ENCODE measurements at regions not wholly inside any gene's neighbourhood (a gene's known extent, or its start where the extent isn't known, plus 50 kb on each side); places are given as distances from the start of the nearest gene placed in this dataset.
A peak's percentile ranks its signal among the peaks of the same experiment; 100 is the strongest.
"Not testable (repeated sequence)": the region's sequence is repeated elsewhere in the genome, so short reads cannot be mapped to it uniquely, and the experiment has no call there.

GRCh38 chr3:22819209-22819608 lies 383.9 kb upstream of the UBE2E2 start:
- intact Hi-C loops (cut with DNase I): no loop called here
- H3K4me1 ChIP-seq: no peaks in the 10 kb centered on the region
- DNase-seq (no peak), ATAC-seq (no peak)
- H3K27ac ChIP-seq: no peak overlapping the region
- TF ChIP-seq CTCF (IDR thresholded peaks at IDR 0.05): no peak
- H3K9me3 ChIP-seq: no peaks in the 10 kb centered on the region
- H3K4me3 ChIP-seq: no peak overlapping the region
- H3K27me3 ChIP-seq (ENCODE audit: low read depth): no peaks in the 10 kb centered on the region
- H3K36me3 ChIP-seq: no peaks in the 10 kb centered on the region

- no peaks in the 10 kb centered on the region for H3K9me3 ChIP-seq
- H3K4me1 ChIP-seq: peaks cover 18% of the 10 kb centered on the region
- intact Hi-C loops (cut with DNase I): no loop called here
- H3K4me3 ChIP-seq: no peak overlapping the region
- H3K27ac ChIP-seq: no peak overlapping the region
- ATAC-seq (peak in 1 of 2 donors; percentile 67), DNase-seq (no peak)
- no peak for TF ChIP-seq CTCF (IDR thresholded peaks at IDR 0.05)
- H3K27me3 ChIP-seq (ENCODE audit: low read depth): no peaks in the 10 kb centered on the region
- no peaks in the 10 kb centered on the region for H3K36me3 ChIP-seq
These were observed 368.1 kb upstream of the UBE2E2 start for GRCh38 chr3:22835041-22835440.

- Histone ChIP-seq H3K27ac (no peak overlapping the region), H3K9me3 (no peaks in the 10 kb centered on the region), H3K27me3 (ENCODE audit: low read depth) (no peaks in the 10 kb centered on the region), H3K4me1 (peaks cover 18% of the 10 kb centered on the region), H3K36me3 (no peaks in the 10 kb centered on the region), H3K4me3 (no peak overlapping the region)
- no peak for TF ChIP-seq CTCF (IDR thresholded peaks at IDR 0.05)
- ATAC-seq (peak; percentile 97 to 98), DNase-seq (peak; percentile 73)
- intact Hi-C loops (cut with DNase I): no loop called here
These were observed 367.0 kb upstream of the UBE2E2 start for GRCh38 chr3:22836131-22836530.

- Histone ChIP-seq H3K36me3 (no peaks in the 10 kb centered on the region), H3K4me3 (no peak overlapping the region), H3K27me3 (ENCODE audit: low read depth) (no peaks in the 10 kb centered on the region), H3K9me3 (peaks cover 6% of the 10 kb centered on the region), H3K4me1 (no peaks in the 10 kb centered on the region), H3K27ac (no peak overlapping the region)
- ATAC-seq (no peak), DNase-seq (no peak)
- no peak for TF ChIP-seq CTCF (IDR thresholded peaks at IDR 0.05)
- intact Hi-C loops (cut with DNase I): no loop called here
These were observed 359.3 kb upstream of the UBE2E2 start for GRCh38 chr3:22843854-22844253.

- ATAC-seq: no peak
These were observed 356.6 kb upstream of the UBE2E2 start for GRCh38 chr3:22846566-22846965.

GRCh38 chr3:22849583-22849982 lies 353.5 kb upstream of the UBE2E2 start:
- H3K27ac ChIP-seq; intact Hi-C loops (cut with DNase I); H3K9me3 ChIP-seq; H3K4me3 ChIP-seq; DNase-seq; H3K4me1 ChIP-seq; H3K27me3 ChIP-seq (ENCODE audit: low read depth); H3K36me3 ChIP-seq; ATAC-seq: not testable (repeated sequence)

More at GRCh38 chr3:22846566-22846965, 356.6 kb upstream of the UBE2E2 start:
- no peak for TF ChIP-seq CTCF (IDR thresholded peaks at IDR 0.05)
- Histone ChIP-seq H3K27ac (no peak overlapping the region), H3K4me1 (no peaks in the 10 kb centered on the region), H3K27me3 (ENCODE audit: low read depth) (no peaks in the 10 kb centered on the region), H3K4me3 (no peak overlapping the region), H3K36me3 (no peaks in the 10 kb centered on the region), H3K9me3 (peaks cover 5% of the 10 kb centered on the region)
- no peak for DNase-seq
- intact Hi-C loops (cut with DNase I): no loop called here
